Fibroblast of lung (primary cell): ENCODE measurements at regions not wholly inside any gene's neighbourhood (a gene's known extent, or its start where the extent isn't known, plus 50 kb on each side); places are given as distances from the start of the nearest gene placed in this dataset.

Experiments used
- EZH2 ChIP-seq: IDR thresholded peaks from 2 replicates; pipeline ENCODE4 v1.5.1; 2012; ENCODE audit warnings: low read length, control low read depth, mild to moderate bottlenecking; ENCODE audit errors: missing control alignments
- TF ChIP-seq, protein P1 (sequence below), 2 donors: IDR thresholded peaks in 1 of 2; conservative IDR thresholded peaks in 1 of 2; 1 replicate in 1 of 2; 2 replicates in 1 of 2; pipeline ENCODE4 v1.5.1; 2011 to 2012; ENCODE audit warnings: low read length in 2 of 2, control low read depth in 1 of 2, inconsistent platforms in 1 of 2, low read depth in 1 of 2, mild to moderate bottlenecking in 1 of 2

DNA sequence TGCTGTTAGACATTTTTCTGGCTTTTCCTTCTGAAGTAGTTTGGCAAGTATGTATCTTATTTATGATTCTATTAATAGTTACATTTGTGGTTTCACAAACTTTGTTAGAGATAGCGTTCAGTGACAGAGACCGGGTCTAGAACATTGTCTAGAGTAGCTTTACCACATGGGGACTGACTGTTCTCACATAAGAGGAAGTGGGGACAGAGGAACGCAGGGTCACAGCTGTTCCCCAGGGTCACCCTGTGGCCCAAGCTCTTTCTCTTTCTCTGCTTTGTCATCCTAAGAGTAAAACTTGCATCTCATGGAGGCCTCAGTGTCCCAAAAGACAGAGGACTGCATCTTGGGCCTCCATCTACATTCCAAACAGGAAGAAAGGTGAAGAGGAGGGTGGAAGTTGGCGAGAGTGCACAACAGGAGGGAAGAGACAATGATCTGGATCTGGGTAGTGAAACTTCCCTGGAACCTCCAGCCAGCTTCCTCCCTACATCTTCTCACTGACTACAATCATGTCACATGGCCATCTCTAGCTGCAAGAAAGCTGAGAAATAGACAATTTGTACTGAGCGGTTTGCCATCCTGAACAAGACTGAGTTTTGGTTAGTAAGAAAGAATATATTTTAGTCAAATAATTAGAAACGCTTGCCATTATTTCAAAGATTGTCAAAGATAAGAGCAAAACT, 645.8 kb upstream of the ARID1B start:
- TF ChIP-seq, protein P1, sequence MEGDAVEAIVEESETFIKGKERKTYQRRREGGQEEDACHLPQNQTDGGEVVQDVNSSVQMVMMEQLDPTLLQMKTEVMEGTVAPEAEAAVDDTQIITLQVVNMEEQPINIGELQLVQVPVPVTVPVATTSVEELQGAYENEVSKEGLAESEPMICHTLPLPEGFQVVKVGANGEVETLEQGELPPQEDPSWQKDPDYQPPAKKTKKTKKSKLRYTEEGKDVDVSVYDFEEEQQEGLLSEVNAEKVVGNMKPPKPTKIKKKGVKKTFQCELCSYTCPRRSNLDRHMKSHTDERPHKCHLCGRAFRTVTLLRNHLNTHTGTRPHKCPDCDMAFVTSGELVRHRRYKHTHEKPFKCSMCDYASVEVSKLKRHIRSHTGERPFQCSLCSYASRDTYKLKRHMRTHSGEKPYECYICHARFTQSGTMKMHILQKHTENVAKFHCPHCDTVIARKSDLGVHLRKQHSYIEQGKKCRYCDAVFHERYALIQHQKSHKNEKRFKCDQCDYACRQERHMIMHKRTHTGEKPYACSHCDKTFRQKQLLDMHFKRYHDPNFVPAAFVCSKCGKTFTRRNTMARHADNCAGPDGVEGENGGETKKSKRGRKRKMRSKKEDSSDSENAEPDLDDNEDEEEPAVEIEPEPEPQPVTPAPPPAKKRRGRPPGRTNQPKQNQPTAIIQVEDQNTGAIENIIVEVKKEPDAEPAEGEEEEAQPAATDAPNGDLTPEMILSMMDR (conservative IDR thresholded peaks at IDR 0.05 in 1 of 2, IDR thresholded peaks at IDR 0.05 in 1 of 2; ENCODE audit: low read depth in 1 of 2, low read length in 2 of 2), result no peak
- no peak for TF ChIP-seq EZH2
